Glomerular endothelial cell (primary cell): ENCODE measurements at regions not wholly inside any gene's neighbourhood (a gene's known extent, or its start where the extent isn't known, plus 50 kb on each side); places are given as distances from the start of the nearest gene placed in this dataset.
"Not testable (repeated sequence)": the region's sequence is repeated elsewhere in the genome, so short reads cannot be mapped to it uniquely, and the experiment has no call there.

ENCODE experiments used
- DNase-seq: peaks from one replicate; pipeline ENCODE4 v3.0.0-alpha.2; 2011; ENCODE audit warnings: low read depth, low spot score; ENCODE audit errors: extremely low read depth

GRCh38 chr1:41994195-41994894 is 75.6 kb upstream of the HIVEP3 start:
- no peak for DNase-seq

- DNase-seq, result no peak
Measured at GRCh38 chr1:41983451-41983850, 64.7 kb upstream of the HIVEP3 start.

- DNase-seq, result no peak
Measured at GRCh38 chr1:41981796-41982195, 63.1 kb upstream of the HIVEP3 start.

DNA sequence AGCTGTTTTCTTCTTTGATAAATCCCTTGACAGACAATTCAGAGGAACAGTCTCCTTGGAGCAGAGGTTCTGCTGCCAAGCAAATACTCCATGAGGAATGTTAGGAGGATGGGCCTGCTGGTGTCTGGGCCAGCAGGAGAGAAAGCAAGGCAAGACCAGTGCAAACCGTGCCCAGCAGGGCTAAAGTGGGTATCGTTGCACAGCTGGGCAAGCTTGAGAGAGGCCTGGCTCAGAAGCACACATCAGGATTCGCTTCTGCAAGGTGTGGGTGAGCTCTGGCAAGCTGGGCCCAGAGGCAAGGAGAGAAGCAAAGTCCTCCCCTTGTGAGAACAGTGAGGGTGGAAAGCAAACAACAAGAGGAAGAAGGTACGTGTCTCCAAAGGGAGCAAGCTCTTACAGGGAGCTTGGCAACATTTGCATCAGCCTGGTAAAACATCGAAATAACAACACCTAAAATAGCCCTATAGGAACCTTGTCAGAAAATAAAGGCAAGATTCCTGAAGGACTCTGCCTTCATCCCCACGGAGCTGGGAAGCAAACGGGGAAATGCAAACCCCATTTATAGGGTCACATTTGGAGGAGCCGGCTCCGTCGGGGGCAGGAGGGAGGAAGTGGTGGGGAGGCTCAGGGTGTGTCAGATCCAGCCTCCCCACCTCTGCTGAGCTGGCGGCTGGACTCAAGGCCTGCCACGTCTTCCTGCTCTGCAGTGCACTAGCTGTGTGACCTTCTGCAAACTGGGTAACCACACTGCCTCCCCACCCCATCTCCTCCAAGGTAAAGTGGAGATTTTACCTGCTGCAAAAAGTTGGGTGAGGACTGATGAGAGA is 62.3 kb upstream of the HIVEP3 start:
- DNase-seq, result no peak

- DNase-seq, result no peak
Measured at GRCh38 chr1:41978986-41979385, 60.3 kb upstream of the HIVEP3 start.

DNA sequence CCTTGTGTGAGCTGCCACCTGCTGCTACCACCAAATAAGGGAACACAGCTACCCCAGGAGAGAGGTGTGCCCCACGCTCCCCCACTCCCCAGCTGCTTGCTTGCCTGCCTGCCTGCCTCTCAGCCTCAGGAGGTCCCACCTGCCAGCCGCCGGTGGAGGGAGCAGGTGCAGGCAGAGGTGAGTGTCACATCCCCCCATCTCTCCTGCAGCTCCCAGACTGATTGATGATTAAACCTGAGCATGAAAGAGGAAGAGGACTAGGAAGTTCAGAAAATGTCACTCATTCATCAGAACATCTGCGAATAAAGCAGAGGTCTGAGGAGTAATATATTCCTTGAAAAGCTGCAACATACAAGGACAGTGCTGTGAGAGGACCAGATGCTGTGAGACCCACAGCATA is 58.6 kb upstream of the HIVEP3 start:
- no peak for DNase-seq

- DNase-seq, result no peak
Measured at GRCh38 chr1:41976671-41977070, 57.9 kb upstream of the HIVEP3 start.

- no peak for DNase-seq
Measured at GRCh38 chr1:41975850-41976569, 57.3 kb upstream of the HIVEP3 start.

- DNase-seq, result no peak
Measured at GRCh38 chr1:41975121-41975520, 56.4 kb upstream of the HIVEP3 start.

DNA sequence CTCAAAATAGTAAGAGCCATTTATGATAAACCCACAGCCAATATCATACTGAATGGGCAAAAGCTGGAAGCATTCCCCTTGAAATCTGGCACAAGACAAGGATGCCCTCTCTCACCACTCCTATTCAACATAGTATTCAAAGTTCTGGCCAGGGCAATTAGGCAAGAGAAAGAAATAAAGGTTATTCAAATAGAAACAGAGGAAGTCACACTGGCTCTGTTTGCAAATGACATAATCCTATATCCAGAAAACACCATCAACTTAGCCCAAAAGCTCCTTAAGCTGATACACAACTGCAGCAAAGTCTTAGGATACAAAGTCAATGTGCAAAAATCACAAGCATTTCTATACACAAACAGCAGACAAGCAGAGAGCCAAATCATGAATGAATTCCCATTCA is 49.8 kb upstream of the HIVEP3 start:
- DNase-seq, result not testable (repeated sequence)
